ENCODE measurements at regions not wholly inside any gene's neighbourhood (a gene's known extent, or its start where the extent isn't known, plus 50 kb on each side); places are given as distances from the start of the nearest gene placed in this dataset.

GRCh38 chr2:16368328-16368727, 297.3 kb downstream of the CYRIA start:
- no peak for TF ChIP-seq CTCF (conservative IDR thresholded peaks at IDR 0.05; ENCODE audit: control insufficient read depth, insufficient read depth, low read depth, low read length)
- no peak for DNase-seq (ENCODE audit: low read depth)
- no peak overlapping the region for H3K4me3 ChIP-seq (ENCODE audit: control insufficient read depth, low read depth, low read length)

- DNase-seq (ENCODE audit: low read depth), result no peak
- no peak for TF ChIP-seq CTCF (conservative IDR thresholded peaks at IDR 0.05; ENCODE audit: control insufficient read depth, insufficient read depth, low read depth, low read length)
- no peak overlapping the region for H3K4me3 ChIP-seq (ENCODE audit: control insufficient read depth, low read depth, low read length)
These were observed 300.3 kb downstream of the CYRIA start for GRCh38 chr2:16365366-16365765.

- H3K4me3 ChIP-seq (ENCODE audit: control insufficient read depth, low read depth, low read length), result no peak overlapping the region
- TF ChIP-seq CTCF (conservative IDR thresholded peaks at IDR 0.05; ENCODE audit: control insufficient read depth, insufficient read depth, low read depth, low read length), result no peak
- no peak for DNase-seq (ENCODE audit: low read depth)
These were observed 302.1 kb downstream of the CYRIA start for GRCh38 chr2:16363581-16363980.

DNA sequence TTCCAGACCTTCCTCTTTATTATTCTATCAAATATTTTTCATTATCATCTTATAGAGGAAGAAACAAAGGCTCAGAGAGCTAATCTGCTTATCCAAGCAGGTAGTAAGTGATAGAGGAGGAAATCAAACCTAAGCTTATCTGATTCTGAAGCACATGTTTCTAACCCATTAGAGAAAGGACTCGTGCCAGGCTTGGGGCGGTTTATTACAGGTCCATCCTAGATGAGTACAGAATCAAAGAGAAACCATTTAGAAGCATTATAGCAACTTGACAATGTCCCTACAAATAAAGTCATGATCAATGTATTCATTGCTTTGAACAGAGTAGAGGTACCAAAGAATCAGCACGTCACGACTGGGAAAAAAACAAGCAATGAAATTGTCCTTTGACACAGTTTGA, 303.0 kb downstream of the CYRIA start:
- TF ChIP-seq CTCF (conservative IDR thresholded peaks at IDR 0.05; ENCODE audit: control insufficient read depth, insufficient read depth, low read depth, low read length), result no peak
- H3K4me3 ChIP-seq (ENCODE audit: control insufficient read depth, low read depth, low read length), result no peak overlapping the region
- DNase-seq (ENCODE audit: low read depth), result no peak

DNA sequence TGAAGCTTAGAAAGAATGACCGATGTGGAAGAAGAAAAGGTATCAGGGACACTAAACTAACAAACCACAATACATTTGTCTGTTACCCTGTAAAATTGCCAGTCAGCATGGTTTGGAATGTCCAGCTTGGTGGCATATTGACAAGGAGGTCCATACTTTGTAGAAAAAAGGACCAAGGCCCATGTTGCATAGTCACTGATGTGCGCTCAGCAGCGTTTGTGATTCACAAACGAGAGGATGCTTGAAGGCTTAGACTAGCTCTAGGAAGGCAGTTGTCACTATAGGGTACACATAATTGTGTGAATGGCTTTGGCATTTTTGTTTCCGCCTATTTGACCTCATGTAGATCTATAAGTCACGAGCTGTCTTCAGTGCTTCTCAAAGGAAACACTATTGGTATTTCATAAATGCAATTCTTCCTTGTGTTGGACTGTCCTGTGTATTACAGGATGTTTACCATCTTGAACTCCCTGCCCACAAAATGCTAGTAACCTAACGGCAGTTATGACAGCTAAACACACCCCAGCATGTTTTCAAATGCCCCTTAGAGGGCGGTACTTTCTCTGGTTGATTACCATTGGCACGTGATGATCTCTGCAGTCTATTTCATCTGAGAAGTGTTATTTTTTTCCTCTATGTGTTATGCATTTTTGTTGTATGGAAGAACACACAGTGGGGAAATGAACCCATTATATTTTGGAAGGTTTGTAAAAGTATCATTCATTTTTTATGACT, 304.2 kb downstream of the CYRIA start:
- H3K4me3 ChIP-seq (ENCODE audit: control insufficient read depth, low read depth, low read length), result no peak overlapping the region
- TF ChIP-seq CTCF (conservative IDR thresholded peaks at IDR 0.05; ENCODE audit: control insufficient read depth, insufficient read depth, low read depth, low read length), result no peak
- no peak for DNase-seq (ENCODE audit: low read depth)

DNA sequence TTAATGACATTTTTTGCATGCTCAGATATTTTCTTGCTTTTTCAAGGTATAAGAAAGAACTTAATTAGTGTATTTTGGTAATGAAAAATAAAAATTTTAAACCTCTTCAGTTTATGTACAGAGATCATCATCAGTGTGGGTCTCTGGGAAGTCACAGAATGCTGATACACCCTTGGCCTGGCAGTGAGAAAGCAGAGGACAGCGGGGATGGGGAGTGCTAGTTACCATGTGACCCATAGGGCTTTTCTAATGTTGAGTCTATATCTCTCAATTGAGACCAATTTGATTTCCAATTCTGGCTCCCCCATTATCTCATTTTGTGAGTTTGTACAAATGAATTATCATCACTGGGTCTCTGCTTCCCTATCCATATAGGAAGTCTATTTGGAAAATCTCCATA, 305.7 kb downstream of the CYRIA start:
- H3K4me3 ChIP-seq (ENCODE audit: control insufficient read depth, low read depth, low read length), result no peak overlapping the region
- TF ChIP-seq CTCF (conservative IDR thresholded peaks at IDR 0.05; ENCODE audit: control insufficient read depth, insufficient read depth, low read depth, low read length), result no peak
- no peak for DNase-seq (ENCODE audit: low read depth)

GRCh38 chr2:16357188-16357587, 308.4 kb downstream of the CYRIA start:
- TF ChIP-seq CTCF (conservative IDR thresholded peaks at IDR 0.05; ENCODE audit: control insufficient read depth, insufficient read depth, low read depth, low read length), result no peak
- no peak overlapping the region for H3K4me3 ChIP-seq (ENCODE audit: control insufficient read depth, low read depth, low read length)

More at GRCh38 chr2:16357188-16357587, 308.4 kb downstream of the CYRIA start:
- DNase-seq (ENCODE audit: low read depth), result no peak
